B cell (primary cell): ENCODE measurements at regions not wholly inside any gene's neighbourhood (a gene's known extent, or its start where the extent isn't known, plus 50 kb on each side); places are given as distances from the start of the nearest gene placed in this dataset.
"Not testable (repeated sequence)": the region's sequence is repeated elsewhere in the genome, so short reads cannot be mapped to it uniquely, and the experiment has no call there.

Experiments
- ATAC-seq: fragments of 200-7000 bp; cut with Tn5 transposase; one replicate; pipeline ENCODE4 v1.10.0; 2021; ENCODE audit warnings: low read depth, mild to moderate bottlenecking, moderate number of reproducible peaks, moderate library complexity
- CTCF ChIA-PET: fragments of 350-600 bp; sonication (Branson Sonifier 250); formaldehyde crosslinking; loops from one replicate; lab custom pipeline; 2021; ENCODE audit warnings: antibody characterized with exemption, inconsistent platforms; lab: Charles Lee
- POLR2A ChIA-PET: fragments of 350-600 bp; sonication (Branson Sonifier 250); formaldehyde crosslinking; loops from one replicate; lab custom pipeline; 2021; ENCODE audit warnings: antibody characterized with exemption; lab: Charles Lee
- DNase-seq: peaks from one replicate; pipeline ENCODE4 v3.0.0; 2013
- H2AFZ ChIP-seq: 2 replicates; pipeline ENCODE4 v1.6.1; 2012; ENCODE audit warnings: mild to moderate bottlenecking, low read depth, low read length; ENCODE audit not compliant: insufficient read depth, poor library complexity, severe bottlenecking
- H3K27ac ChIP-seq, 2 donors: 1 replicate in 1 of 2; 2 replicates in 1 of 2; pipeline ENCODE4 v1.5.1; 2012 to 2013; ENCODE audit warnings: low read length in 2 of 2, mild to moderate bottlenecking in 2 of 2, moderate library complexity in 1 of 2
- H3K27me3 ChIP-seq, 4 experiments: fragments of 200-600 bp in 1 of 4; sonication (generic) in 1 of 4; replicated peaks in 1 of 4; 1 replicate in 2 of 4; 2 replicates in 2 of 4; pipeline versions ENCODE4 v1.6.1 to v1.7.0; 2013 to 2016; ENCODE audit warnings: low read length in 3 of 4, mild to moderate bottlenecking in 2 of 4, mixed read lengths in 1 of 4, moderate library complexity in 1 of 4; ENCODE audit not compliant: insufficient read depth in 4 of 4, control insufficient read depth in 3 of 4; ENCODE audit errors: control extremely low read depth in 1 of 4
- H3K36me3 ChIP-seq, 2 experiments: replicated peaks in 1 of 2; 1 replicate in 1 of 2; 2 replicates in 1 of 2; pipeline versions ENCODE4 v1.6.1 to v1.7.1; 2013; ENCODE audit warnings: low read length in 1 of 2; ENCODE audit not compliant: insufficient read depth in 2 of 2, control insufficient read depth in 1 of 2; ENCODE audit errors: control extremely low read depth in 1 of 2, extremely low read depth in 1 of 2
- H3K4me1 ChIP-seq, 2 donors: fragments of 200-600 bp in 1 of 2; sonication (generic) in 1 of 2; 1 replicate in 1 of 2; 2 replicates in 1 of 2; pipeline versions ENCODE4 v1.5.1 to v1.6.1; 2013 to 2017; ENCODE audit warnings: low read length in 2 of 2; ENCODE audit not compliant: control insufficient read depth in 2 of 2, insufficient read depth in 2 of 2
- H3K4me2 ChIP-seq: replicated peaks from 2 replicates; pipeline ENCODE3; 2012; ENCODE audit warnings: mild to moderate bottlenecking, low read depth, low read length; ENCODE audit not compliant: poor library complexity, severe bottlenecking
- H3K4me3 ChIP-seq, 5 experiments: fragments of 200-600 bp in 1 of 5; sonication (generic) in 1 of 5; 1 replicate in 3 of 5; 2 replicates in 2 of 5; pipeline versions ENCODE4 v1.5.1 to v1.7.0; 2011 to 2016; ENCODE audit warnings: low read length in 4 of 5, mild to moderate bottlenecking in 4 of 5, low read depth in 2 of 5, control low read depth in 1 of 5, moderate library complexity in 1 of 5; ENCODE audit not compliant: insufficient read depth in 1 of 5; ENCODE audit errors: control extremely low read depth in 1 of 5, extremely low read depth in 1 of 5
- H3K79me2 ChIP-seq: fragments of 200-600 bp; sonication (generic); one replicate; pipeline ENCODE4 v1.6.0; 2016; ENCODE audit warnings: low read length; ENCODE audit not compliant: control insufficient read depth, insufficient read depth
- H3K9ac ChIP-seq: fragments of 200-600 bp; sonication (generic); 2 replicates; pipeline ENCODE4 v1.6.1; 2017; ENCODE audit warnings: mild to moderate bottlenecking, low read length, moderate library complexity
- H3K9me3 ChIP-seq, 3 donors: one replicate each; pipeline versions ENCODE4 v1.6.1 to v1.7.1; 2013; ENCODE audit warnings: low read length in 2 of 3; ENCODE audit not compliant: control insufficient read depth in 2 of 3, insufficient read depth in 1 of 3; ENCODE audit errors: control extremely low read depth in 1 of 3
- H4K20me1 ChIP-seq: 2 replicates; pipeline ENCODE4 v1.6.0; 2012; ENCODE audit warnings: mild to moderate bottlenecking, low read length; ENCODE audit not compliant: insufficient read depth, control insufficient read depth, poor library complexity, severe bottlenecking
- H3K27ac Mint-ChIP-seq: one replicate; pipeline ENCODE4 v1.8.0; 2021; ENCODE audit warnings: mixed read lengths
- H3K27me3 Mint-ChIP-seq: one replicate; pipeline ENCODE4 v1.8.0; 2021; ENCODE audit warnings: mixed read lengths
- H3K4me1 Mint-ChIP-seq: one replicate; pipeline ENCODE4 v1.8.0; 2021; ENCODE audit warnings: mixed read lengths
- H3K4me3 Mint-ChIP-seq: one replicate; pipeline ENCODE4 v1.8.0; 2021; ENCODE audit warnings: mixed read lengths
- H3K9me3 Mint-ChIP-seq: one replicate; pipeline ENCODE4 v1.8.0; 2022; ENCODE audit warnings: mixed read lengths; ENCODE audit not compliant: insufficient read depth
- EZH2 ChIP-seq: IDR thresholded peaks from 2 replicates; pipeline ENCODE4 v1.6.1; 2012; ENCODE audit warnings: borderline replicate concordance, low read depth, mild to moderate bottlenecking, moderate library complexity, low read length; ENCODE audit not compliant: insufficient read depth, poor library complexity, severe bottlenecking
- WGBS: methylation state at CpG from one replicate; pipeline ENCODE4 v1.1.5; 2013; ENCODE audit warnings: missing lambda C conversion rate; ENCODE audit not compliant: insufficient coverage; 5-methylcytosine and 5-hydroxymethylcytosine counted together
- intact Hi-C: fragments of 100-400 bp; cut with micrococcal nuclease; formaldehyde crosslinking; loops from one replicate; pipeline ENCODE4 v1.10.0; 2022
- TF ChIP-seq, protein P1 (sequence below): fragments of 200-600 bp; IDR thresholded peaks from one replicate; pipeline ENCODE4 v1.8.0; 2022; ENCODE audit warnings: antibody characterized with exemption, mild to moderate bottlenecking

DNA sequence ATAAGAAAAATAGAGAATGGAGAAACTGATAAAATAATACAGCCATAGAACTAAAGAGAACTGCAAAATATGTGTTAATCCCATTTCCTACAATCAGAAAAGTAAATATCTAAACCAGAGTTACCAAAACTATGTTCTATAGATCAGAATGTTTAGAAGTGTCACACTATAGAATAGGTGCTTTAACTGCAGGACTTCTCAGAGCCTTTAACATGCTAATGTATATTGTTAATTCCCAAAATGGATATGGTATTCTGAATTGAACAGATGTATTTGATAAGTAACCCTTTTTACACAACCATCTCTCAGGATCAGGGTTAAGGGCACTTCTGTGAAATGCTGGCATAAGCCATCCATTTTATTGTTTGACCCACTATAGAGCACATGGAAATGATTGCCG lies 200.3 kb downstream of the SHOX2 start:
- no peak overlapping the region for H3K27ac Mint-ChIP-seq
- no peak overlapping the region for H3K4me3 Mint-ChIP-seq
- CTCF ChIA-PET: no interaction called here
- DNase-seq (no peak), ATAC-seq (no peak)
- no peaks in the 10 kb centered on the region for H3K4me1 Mint-ChIP-seq
- H3K27me3 Mint-ChIP-seq: no peaks in the 10 kb centered on the region
- H4K20me1 ChIP-seq: no peaks in the 10 kb centered on the region
- no CpG with 5 or more reads among the region's 1 CpG for WGBS
- H3K4me2 ChIP-seq: no peak overlapping the region
- H2AFZ ChIP-seq: no peak overlapping the region
- H3K9ac ChIP-seq: no peak overlapping the region
- TF ChIP-seq EZH2: no peak
- TF ChIP-seq, protein P1, sequence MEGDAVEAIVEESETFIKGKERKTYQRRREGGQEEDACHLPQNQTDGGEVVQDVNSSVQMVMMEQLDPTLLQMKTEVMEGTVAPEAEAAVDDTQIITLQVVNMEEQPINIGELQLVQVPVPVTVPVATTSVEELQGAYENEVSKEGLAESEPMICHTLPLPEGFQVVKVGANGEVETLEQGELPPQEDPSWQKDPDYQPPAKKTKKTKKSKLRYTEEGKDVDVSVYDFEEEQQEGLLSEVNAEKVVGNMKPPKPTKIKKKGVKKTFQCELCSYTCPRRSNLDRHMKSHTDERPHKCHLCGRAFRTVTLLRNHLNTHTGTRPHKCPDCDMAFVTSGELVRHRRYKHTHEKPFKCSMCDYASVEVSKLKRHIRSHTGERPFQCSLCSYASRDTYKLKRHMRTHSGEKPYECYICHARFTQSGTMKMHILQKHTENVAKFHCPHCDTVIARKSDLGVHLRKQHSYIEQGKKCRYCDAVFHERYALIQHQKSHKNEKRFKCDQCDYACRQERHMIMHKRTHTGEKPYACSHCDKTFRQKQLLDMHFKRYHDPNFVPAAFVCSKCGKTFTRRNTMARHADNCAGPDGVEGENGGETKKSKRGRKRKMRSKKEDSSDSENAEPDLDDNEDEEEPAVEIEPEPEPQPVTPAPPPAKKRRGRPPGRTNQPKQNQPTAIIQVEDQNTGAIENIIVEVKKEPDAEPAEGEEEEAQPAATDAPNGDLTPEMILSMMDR: no peak
- POLR2A ChIA-PET: no interaction called here
- H3K36me3 ChIP-seq: no peaks in the 10 kb centered on the region
- H3K27ac ChIP-seq: no peak overlapping the region
- no peaks in the 10 kb centered on the region for H3K79me2 ChIP-seq
- no peaks in the 10 kb centered on the region for H3K4me1 ChIP-seq
- no peak overlapping the region for H3K4me3 ChIP-seq
- peaks cover 6% of the 10 kb centered on the region for H3K9me3 Mint-ChIP-seq
- peaks cover 0 to 1% (median 0%) of the 10 kb centered on the region in 3 donors for H3K9me3 ChIP-seq
- intact Hi-C loops: no loop called here
- H3K27me3 ChIP-seq: no peaks in the 10 kb centered on the region

GRCh38 chr3:157902680-157903079 lies 203.5 kb downstream of the SHOX2 start:
- H3K9me3 Mint-ChIP-seq, H3K79me2 ChIP-seq, H3K9ac ChIP-seq, H3K4me1 ChIP-seq, POLR2A ChIA-PET, H3K27ac ChIP-seq, H3K27me3 Mint-ChIP-seq, H4K20me1 ChIP-seq, H3K4me1 Mint-ChIP-seq, ATAC-seq, H3K36me3 ChIP-seq, H3K4me3 ChIP-seq, DNase-seq, H2AFZ ChIP-seq, H3K27ac Mint-ChIP-seq, H3K9me3 ChIP-seq, H3K4me3 Mint-ChIP-seq, H3K4me2 ChIP-seq, CTCF ChIA-PET, H3K27me3 ChIP-seq, intact Hi-C loops: not testable (repeated sequence)
- no CpG with 5 or more reads among the region's 4 CpGs for WGBS
